HG03280 (cell line): ENCODE measurements at regions not wholly inside any gene's neighbourhood (a gene's known extent, or its start where the extent isn't known, plus 50 kb on each side); places are given as distances from the start of the nearest gene placed in this dataset.
"Not testable (repeated sequence)": the region's sequence is repeated elsewhere in the genome, so short reads cannot be mapped to it uniquely, and the experiment has no call there.

Source experiments
- ATAC-seq: cut with Tn5 transposase; IDR thresholded peaks from one replicate; pipeline ENCODE4 v1.9.1; 2021; ENCODE audit warnings: mild to moderate bottlenecking, moderate library complexity; ENCODE audit not compliant: unreplicated experiment

DNA sequence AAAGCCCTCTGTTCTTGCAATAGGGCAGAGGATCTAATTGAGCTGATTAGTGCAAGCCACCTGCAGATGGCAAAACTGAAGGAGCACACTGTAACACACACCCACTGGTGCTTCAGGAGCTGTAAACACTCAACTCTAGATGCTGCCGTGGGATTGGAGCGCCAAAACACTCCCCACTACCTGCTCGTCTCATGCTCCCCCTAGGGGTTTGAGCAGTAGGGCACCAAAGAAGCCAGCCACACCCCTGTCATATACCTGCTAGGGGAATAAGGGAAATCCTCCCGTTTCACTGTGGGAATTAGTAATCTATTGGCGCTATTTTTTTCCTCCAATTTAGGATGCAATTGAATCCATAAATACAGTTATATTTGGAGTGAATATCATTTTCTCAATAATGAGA is 360.2 kb downstream of the GLUD2 start:
- no peak for ATAC-seq

DNA sequence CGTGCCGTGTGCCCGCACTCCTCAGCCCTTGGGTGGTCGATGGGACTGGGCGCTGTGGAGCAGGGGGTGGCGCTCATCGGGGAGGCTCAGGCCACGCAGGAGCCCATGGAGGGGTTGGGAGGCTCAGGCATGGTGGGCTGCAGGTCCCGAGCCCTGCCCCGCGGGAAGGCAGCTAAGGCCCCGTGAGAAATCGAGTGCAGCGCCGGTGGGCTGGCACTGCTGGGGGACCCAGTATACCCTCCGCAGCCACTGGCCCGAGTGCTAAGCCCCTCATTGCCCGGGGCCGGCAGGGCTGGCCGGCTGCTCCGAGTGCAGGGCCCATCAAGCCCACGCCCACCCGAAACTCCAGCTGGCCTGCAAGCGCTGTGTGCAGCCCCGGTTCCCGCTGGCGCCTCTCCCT is 384.1 kb downstream of the GLUD2 start:
- ATAC-seq = not testable (repeated sequence)

DNA sequence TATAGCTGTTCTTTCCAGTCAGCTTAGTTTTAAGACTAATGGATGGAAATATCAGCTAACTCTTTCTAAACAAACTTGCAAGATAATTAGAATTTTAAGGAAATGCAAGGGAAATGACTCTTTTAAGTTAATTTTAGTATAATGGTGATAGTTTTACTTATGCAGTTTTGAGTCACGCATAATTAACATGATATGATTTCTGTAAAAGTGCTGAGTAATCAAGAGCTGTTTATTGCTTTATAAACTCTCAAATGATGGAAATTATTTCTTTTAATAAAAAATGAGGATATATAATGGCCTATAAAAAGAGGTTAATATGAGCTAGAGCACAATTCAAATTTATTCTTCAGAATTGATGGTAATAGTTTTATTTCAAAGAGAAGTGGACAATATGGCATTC is 385.9 kb downstream of the GLUD2 start:
- ATAC-seq = no peak

DNA sequence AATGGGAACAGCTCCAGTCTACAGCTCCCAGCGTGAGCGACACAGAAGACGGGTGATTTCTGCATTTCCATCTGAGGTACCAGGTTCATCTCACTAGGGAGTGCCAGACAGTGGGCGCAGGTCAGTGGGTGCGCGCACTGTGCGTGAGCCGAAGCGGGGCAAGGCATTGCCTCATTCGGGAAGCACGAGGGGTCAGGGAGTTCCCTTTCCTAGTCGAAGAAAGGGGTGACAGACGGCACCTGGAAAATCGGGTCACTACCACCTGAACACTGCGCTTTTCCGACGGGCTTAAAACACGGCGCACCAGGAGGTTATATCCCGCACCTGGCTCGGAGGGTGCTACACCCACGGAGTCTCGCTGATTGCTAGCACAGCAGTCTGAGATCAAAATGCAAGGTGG is 390.3 kb downstream of the GLUD2 start:
- ATAC-seq = not testable (repeated sequence)

DNA sequence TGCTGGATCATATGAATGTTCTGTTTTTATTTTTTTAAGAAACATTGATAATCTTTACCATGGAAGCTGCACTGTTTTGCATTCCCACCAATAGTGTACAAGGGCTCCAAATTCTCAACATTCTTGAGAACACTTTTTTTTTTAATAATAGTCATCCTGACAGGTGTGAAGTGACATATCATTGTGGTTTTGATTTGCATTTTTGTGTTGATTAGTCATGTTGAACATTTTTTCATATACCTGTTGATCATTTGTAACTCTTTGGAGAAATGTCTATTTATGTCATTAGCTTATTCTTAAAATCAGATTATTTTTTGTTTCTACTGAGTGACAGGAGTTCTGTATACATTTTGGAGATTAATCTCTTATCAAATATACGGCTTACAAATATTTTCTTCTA is 408.5 kb downstream of the GLUD2 start:
- no peak for ATAC-seq

DNA sequence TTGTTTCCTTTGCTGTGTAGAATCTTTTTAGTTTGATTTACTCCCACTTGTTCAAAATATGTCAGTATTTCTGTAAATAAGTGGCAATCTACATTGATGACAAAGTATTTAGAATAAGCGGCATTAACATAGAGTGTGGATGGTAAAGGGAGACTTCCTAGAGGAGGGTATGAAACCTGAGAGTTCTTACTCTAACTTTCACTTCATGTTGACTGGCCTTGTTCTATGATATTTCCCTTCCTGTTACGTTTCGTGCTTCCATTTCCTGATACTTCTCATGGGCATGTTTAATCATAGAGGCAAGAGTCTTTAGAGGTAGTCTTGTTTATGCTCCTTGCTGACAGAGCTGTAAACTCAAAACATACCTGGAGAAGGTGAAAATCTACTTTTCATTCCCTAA is 408.9 kb downstream of the GLUD2 start:
- ATAC-seq = peak; percentile 76

DNA sequence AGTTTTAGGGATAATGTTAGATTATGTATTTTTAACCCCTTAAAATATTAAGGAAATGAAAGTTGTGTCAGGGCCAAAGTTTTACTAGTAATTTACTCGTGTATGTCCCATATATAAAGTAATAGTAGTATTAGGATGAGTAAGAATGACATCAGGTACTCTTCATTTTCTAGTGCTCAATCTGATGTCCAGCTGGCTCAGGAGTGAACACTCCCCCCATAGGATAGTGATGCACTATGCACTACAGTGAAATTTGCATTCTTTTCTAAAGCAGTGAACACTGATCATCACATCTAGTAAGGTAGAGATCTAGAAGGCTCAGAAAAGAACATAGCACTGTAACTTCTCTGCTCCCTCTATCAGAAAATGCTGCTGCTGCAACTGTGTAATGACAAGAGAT is 409.7 kb downstream of the GLUD2 start:
- ATAC-seq = no peak

DNA sequence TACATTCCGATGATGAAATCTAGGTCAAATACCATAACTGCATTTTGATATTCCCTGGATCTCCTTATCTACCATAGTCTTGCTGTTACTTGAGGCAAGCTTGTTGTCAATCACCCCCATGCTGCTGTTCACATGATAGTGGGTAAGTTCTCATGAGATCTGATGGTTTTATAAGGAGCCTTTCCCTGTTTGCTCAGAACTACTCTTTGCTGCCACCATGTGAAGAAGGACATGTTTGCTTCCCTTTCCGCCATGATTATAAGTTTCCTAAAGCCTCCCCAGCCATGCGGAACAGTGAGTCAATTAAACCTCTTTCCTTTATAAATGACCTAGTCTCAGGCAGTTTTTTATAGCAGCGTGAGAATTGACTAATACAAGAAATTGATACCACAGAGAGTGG is 432.0 kb downstream of the GLUD2 start:
- no peak for ATAC-seq

DNA sequence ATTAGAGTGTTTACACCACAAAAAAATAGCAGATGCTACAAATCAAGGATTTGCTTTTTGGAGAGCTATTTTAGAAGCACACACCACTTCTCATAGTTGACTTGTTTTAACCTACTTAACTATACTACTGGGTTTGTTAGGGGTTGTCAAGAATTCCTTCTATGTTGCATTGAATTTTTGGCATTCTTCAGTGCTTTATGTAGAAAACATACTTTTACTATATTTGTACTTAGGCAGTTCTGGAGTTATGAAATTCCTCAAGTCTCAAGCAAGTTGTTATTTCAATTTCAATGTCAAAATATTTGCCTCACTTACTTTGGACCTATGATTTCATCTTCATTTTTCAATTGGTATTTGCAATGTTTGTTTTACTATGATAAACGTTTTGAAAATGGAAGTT is 449.6 kb downstream of the GLUD2 start:
- no peak for ATAC-seq

DNA sequence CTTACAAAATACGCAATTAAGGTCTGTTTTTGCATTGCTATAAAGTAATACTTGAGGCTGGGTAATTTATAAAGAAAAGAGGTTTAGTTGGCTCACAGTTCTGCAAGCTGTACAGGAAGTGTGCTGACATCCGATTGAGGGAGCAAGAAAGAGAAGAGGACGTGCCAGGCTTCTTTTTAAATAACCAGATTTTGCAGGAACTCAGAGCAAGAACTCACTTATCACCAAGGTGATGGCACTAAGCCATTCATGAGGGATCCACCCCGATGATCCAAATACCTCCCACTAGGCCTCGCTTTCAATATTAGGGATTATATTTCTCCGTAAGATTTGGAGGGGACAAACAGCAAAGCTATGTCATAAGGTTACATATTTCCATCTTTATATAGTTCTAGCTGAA is 456.7 kb downstream of the GLUD2 start:
- ATAC-seq = no peak

DNA sequence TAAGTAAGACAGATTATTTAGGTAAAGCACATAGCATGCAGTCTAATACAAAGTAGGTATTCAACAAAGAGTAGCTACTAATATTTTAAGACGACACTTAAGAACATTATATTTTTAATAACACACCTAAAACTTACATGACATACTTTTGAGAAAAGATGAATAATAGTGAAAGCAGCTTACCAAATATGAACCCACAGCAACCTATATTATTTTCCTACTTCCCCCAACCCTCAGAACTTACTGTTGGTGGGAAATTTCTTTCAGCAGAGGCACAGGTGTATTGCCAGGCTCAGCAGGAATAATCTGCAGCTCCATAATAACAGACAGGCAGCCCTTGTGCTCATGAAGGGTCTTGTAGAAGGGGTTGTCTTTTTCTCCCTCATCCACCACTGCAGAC is 498.9 kb downstream of the GLUD2 start:
- no peak for ATAC-seq

DNA sequence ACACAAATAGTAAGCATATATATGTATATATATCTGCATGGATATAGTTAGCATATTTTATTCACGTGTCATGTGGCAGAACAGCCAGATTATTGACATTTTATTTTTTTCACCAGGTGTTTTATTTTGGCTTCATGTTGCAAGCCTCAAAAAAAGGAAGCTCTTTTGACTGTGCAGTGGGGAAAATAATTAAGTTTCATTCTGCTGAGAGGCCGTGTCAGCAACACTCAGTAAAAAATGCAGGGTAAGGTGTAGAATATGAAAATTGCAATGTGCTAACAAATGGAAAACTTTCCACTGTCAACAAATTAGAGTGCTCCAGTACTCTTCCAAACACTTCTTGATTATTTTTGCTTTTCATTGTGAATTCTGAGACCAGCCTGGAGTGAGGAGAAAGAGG is 511.5 kb downstream of the GLUD2 start:
- ATAC-seq = no peak

DNA sequence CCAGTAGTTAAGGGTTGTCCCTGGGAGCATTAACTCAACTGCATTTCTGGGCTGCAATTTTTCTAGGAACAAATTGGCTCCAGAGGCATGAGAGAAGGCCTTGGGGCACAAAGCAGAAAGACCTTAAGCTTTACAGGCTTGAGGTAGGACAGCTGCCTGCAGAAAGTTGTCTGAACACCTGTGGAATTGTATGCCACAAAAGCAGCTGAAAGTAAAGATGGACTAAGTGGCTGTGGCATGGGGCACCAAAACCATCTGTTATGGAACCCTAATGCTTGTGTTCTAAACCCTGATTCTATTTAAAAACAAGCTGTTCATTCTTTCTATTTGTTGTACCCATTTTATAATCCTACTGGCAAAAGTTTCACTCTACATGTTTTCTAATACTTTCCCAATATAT is 515.2 kb downstream of the GLUD2 start:
- no peak for ATAC-seq

DNA sequence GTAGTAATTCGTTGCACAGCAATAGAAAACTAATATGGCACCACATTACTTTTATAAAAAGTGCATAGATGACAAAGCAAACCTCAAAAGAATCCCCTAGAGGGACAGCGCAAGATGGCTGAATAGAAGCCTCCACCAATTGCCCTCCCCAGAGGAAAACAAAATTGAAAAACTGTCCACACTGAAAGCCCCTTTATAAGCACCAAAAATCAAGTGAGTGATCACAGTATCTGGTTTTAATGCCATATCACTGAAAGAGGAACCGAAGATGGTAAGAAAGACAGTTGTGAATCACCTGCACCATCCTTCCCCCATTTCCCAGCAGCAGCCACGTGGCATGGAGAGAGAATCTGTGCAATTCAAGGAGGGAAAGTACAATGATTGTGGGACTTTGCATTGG is 522.2 kb downstream of the GLUD2 start:
- ATAC-seq = no peak

DNA sequence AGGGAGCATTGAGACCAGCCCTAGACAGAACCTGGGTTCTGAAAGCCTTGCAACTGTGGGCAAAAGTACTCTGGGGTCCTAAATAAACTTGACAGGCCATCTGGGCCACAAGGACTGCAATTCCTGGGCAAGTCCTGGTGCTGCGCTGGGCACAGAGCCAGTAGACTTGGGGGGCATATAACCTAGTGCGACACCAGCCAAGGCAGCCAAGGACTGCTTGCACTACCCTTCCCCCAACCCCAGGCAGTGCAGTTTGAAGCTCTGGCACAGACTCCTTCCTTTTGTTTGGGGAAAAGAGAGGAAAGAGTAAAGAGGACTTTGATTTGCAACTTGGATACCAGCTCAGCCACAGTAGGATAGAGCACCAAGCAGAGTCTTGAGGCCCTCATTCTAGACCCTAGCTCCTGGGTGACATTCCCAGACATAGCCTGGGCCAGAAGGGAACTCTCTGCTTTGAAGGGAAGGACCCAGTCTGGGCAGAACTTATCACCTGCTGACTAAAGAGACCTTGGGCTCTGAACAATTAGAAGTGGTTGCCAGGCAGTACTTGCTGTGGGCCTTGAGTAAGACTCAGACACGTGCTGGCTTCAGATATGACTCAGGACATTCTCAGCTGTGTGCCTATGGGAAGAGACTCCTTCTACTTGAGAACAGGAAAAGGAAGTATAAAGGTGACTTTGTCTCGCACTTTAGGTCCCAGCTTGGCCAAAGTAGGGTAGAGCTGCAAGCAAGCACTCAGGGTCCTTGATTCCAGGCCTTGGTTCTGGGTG is 522.8 kb downstream of the GLUD2 start:
- ATAC-seq = peak; percentile 47

DNA sequence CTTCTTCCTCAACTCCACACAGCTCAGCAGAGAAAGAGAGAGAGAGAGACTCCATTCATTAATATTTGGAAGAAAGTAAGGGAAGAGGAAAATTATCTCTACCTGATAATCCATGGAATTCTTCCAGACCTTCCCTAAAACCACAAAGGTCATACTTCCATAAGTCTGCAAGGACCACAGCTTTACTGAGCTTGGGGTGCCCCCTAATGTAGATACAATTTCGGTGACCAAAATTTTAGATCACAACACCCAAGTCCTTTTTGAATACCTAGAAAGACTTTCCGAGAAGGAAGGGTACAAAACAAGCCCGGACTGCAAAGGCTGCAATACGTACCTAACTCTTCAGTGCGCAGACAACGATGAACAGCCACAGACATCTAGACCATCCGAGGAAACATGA is 523.9 kb downstream of the GLUD2 start:
- no peak for ATAC-seq

DNA sequence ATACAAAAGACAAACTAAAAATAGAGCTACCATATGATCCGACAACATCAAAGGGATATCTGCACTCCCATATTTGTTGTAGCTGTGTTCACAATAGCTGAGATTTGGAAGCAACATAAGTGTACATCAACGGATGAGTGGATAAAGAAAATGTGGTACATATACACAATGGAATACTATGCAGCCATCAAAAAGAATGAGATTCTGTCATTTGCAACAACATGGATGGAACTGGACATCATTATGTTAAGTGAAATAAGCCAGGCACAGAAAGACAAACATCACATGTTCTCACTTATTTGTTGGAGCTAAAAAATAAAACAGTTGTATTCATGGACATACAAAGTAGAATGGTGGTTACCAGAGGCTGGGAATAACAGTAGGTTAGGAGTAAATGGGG is 527.0 kb downstream of the GLUD2 start:
- ATAC-seq = not testable (repeated sequence)

DNA sequence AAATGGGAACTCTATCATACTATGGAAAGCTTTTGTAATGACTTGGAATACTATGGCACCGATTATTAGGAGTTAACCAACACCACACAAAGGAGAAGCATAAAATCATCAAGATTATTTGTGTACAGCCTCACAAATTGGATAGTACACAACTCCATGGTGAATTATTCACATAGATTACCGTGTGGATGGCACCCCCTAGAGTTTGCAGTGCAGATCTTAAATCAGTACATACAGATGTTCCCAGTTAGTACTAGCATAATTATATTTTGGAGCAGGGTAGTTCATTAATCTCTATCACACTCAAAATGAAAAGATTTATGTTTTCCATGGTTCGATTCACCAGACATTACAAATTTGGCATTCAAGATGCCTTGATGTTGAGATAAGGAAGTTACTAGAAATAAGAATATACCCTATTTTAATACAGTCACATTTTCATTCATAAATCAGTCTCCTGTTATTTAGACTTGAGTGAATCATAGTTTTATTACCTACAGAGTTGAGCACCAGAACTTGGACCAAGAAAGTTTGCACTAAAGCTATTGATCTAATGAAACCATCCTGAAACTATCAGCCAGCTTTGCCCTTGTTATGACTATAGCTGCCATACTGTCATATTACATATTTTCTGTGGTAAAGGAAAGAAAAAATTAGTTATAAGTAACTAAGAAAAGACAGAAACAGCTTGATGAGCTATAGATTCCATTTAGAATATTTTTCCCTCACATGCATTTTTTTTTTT is 531.8 kb downstream of the GLUD2 start:
- no peak for ATAC-seq

DNA sequence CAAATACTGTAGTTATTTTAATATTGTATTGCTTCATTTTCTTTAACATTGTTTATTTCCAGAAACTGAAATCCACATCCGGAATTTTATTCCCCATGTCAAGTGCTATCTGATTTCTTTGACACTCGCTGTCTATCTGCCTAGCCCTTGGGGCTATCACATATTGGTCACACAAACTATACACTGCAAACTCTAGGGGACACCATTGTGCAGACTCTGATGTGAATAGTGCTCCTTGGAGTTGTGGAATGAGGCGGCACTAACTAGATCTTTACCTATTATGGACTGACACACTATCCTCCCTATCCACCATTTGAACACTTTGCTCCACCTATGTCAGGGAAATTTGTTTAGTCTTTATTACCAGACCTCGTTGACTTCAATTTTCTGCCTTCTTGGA is 534.5 kb downstream of the GLUD2 start:
- ATAC-seq = no peak

DNA sequence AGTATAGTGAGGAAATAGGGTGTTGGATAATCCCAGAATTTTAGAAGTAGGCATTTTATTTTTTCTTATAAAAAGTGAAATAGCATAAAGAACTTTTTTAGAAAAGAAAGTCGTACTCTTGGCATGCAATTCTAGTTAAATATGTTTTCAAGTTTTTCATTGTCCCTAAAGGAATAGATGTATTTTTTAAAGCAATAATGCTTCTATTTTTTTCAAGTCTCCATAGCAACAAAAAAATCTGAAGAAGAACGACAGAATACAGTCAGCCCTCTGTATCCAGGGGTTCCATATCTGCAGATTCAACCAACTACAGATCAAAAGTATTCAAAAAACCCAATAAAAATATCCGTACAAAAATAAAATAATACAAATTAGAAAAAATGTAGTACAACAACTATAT is 538.2 kb downstream of the GLUD2 start:
- ATAC-seq = no peak

DNA sequence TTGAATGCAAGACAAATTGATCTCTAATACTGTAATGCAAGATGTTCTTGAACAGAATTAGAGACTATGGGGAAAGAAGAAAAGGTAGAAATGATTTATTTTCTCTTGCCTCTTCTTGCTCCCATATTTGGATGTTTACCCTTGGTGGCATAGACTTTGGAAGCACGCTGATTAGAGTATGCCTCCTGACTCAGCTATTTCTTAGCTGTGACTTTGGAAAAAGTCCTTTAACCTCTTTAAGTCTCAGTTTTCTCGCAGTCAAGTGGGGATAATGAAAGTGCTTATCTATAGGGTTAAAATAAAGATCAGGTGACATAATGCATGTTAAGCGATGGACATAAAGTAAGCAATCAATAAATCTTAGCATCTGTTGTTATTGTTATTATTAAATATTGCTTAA is 545.5 kb downstream of the GLUD2 start:
- no peak for ATAC-seq

DNA sequence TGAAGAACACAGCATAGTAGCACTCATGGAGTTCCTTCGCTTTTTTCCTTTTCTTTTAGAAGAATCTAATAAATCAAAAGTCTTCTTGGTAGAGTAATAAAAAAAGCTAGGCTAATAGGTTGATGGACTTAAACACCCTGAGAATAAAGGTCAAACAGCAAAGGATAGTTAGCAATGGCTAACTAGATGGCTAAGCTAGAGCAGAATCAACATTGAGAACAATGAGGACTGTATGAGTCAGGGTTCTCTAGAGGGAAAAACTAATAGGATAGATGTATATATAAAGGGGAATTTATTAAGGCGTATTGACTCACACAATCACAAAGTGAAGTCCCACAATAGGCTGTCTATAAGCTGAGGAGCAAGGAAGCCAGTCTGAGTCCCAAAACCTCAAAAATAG is 550.9 kb downstream of the GLUD2 start:
- ATAC-seq = no peak

DNA sequence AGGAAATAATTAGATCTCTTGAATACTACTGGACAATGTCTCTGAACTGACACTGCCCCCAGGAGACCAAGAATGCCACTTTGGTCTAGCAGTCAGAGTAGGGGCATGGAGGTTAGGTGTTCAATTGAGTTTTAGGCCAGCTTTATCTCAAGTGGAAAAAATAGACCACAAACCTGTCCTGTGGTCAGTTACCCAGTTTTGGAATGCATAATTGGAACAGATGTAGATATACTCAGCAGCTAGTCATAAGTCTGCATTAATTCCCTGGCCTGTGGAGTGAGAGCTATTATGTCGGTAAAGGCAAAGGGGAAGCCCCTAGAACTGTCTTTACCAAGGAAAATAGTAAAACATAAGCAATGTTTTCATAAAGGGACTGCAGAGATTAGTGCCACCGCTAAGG is 587.7 kb downstream of the GLUD2 start:
- ATAC-seq = no peak
